Astrocyte of the spinal cord (primary cell): ENCODE measurements at regions not wholly inside any gene's neighbourhood (a gene's known extent, or its start where the extent isn't known, plus 50 kb on each side); places are given as distances from the start of the nearest gene placed in this dataset.

Experiments used
- DNase-seq: peaks from one replicate; pipeline ENCODE4 v3.0.0; 2011; ENCODE audit warnings: low read depth, low spot score
- H3K4me3 ChIP-seq: 2 replicates; pipeline ENCODE4 v1.5.1; 2011; ENCODE audit warnings: low read depth, mild to moderate bottlenecking, low read length, moderate library complexity
- in situ Hi-C: cut with HindIII; loops from 2 replicates; pipeline ENCODE4 v1.10.0; 2017; ENCODE audit warnings: low sequenced_read_pairs
- TF ChIP-seq, protein P1 (sequence below): IDR thresholded peaks from 2 replicates; pipeline ENCODE4 v1.5.1; 2012; ENCODE audit warnings: low read depth, mild to moderate bottlenecking, low read length, inconsistent platforms

- in situ Hi-C loops: no loop called here
- DNase-seq: no peak
- no peak overlapping the region for H3K4me3 ChIP-seq
- TF ChIP-seq, protein P1, sequence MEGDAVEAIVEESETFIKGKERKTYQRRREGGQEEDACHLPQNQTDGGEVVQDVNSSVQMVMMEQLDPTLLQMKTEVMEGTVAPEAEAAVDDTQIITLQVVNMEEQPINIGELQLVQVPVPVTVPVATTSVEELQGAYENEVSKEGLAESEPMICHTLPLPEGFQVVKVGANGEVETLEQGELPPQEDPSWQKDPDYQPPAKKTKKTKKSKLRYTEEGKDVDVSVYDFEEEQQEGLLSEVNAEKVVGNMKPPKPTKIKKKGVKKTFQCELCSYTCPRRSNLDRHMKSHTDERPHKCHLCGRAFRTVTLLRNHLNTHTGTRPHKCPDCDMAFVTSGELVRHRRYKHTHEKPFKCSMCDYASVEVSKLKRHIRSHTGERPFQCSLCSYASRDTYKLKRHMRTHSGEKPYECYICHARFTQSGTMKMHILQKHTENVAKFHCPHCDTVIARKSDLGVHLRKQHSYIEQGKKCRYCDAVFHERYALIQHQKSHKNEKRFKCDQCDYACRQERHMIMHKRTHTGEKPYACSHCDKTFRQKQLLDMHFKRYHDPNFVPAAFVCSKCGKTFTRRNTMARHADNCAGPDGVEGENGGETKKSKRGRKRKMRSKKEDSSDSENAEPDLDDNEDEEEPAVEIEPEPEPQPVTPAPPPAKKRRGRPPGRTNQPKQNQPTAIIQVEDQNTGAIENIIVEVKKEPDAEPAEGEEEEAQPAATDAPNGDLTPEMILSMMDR: no peak
Measured at GRCh38 chr11:29809121-29809520, 207.7 kb downstream of the KCNA4 start.

- in situ Hi-C loops: no loop called here
- TF ChIP-seq, protein P1: no peak
- H3K4me3 ChIP-seq: no peak overlapping the region
- DNase-seq: no peak
Measured at GRCh38 chr11:29802522-29802921, 214.3 kb downstream of the KCNA4 start.

GRCh38 chr11:29801561-29801960 lies 215.3 kb downstream of the KCNA4 start:
- TF ChIP-seq, protein P1: no peak
- no peak overlapping the region for H3K4me3 ChIP-seq
- DNase-seq: peak; percentile 17
- in situ Hi-C loops: no loop called here

DNA sequence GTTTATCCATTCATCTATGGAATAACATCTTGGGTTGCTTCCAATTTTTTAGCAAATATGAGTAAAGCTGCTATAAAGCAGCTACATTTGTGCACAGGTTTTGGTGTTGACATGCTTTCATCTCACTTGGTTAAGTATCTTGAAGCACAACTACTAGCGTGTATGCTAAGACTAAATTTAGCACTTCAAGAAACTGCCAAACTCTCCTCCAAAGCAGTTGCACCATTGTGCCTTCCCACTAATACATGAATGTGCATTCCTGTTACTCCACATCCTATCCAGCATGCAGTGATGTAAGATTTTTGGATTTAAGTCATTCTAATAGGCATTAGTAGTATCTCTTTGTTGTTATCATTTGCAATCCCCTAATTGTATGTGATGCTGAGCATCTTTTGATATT lies 230.7 kb downstream of the KCNA4 start:
- no peak for DNase-seq
- TF ChIP-seq, protein P1: no peak
- no peak overlapping the region for H3K4me3 ChIP-seq
- in situ Hi-C loops: no loop called here

DNA sequence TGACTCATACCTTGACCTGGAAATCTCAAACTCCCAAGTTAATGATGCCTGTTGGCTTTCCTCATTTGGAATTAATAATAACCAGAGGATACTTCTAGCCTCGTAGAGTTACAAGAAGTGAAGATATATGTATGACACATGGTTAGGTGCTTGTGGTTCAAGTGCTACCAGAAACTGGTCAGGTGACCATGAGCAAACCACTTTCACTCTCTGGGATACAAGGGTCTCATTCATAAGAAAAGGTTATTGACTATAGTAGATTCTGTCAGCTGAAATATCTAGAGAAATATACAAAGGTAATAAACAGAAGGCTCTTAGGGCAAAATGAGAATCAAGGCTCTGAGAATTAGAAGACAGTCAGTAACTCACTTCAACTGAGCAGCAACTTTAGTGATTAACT lies 233.3 kb downstream of the KCNA4 start:
- TF ChIP-seq, protein P1: no peak
- H3K4me3 ChIP-seq: no peak overlapping the region
- DNase-seq: no peak
- in situ Hi-C loops: no loop called here

GRCh38 chr11:29782447-29782846 lies 234.4 kb downstream of the KCNA4 start:
- H3K4me3 ChIP-seq: no peak overlapping the region
- TF ChIP-seq, protein P1: no peak
- no peak for DNase-seq
- in situ Hi-C loops: no loop called here

GRCh38 chr11:29781268-29781667 lies 235.6 kb downstream of the KCNA4 start:
- TF ChIP-seq, protein P1: no peak
- H3K4me3 ChIP-seq: no peak overlapping the region
- in situ Hi-C loops: no loop called here
- DNase-seq: no peak
